GM21515 (cell line): ENCODE measurements at regions not wholly inside any gene's neighbourhood (a gene's known extent, or its start where the extent isn't known, plus 50 kb on each side); places are given as distances from the start of the nearest gene placed in this dataset.

Source experiments
- ATAC-seq: cut with Tn5 transposase; IDR thresholded peaks from one replicate; pipeline ENCODE4 v1.9.1; 2021; ENCODE audit not compliant: unreplicated experiment

DNA sequence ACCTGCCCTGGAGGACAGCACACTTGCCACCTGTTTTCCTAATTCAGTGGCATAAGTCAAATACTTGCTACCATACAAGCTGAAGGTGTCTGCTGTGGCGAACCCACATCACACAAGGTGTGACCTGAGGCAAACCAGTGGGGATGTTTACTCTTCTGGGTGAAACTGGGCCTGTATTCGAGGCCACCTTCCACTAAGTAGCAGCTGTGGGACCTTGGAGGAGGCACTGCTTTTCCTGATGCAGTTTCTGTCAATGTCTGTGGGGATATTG lies 927.4 kb downstream of the BRD1 start:
- ATAC-seq = no peak

- ATAC-seq = no peak
These were observed 927.9 kb downstream of the BRD1 start for GRCh38 chr22:48899523-48900326.

DNA sequence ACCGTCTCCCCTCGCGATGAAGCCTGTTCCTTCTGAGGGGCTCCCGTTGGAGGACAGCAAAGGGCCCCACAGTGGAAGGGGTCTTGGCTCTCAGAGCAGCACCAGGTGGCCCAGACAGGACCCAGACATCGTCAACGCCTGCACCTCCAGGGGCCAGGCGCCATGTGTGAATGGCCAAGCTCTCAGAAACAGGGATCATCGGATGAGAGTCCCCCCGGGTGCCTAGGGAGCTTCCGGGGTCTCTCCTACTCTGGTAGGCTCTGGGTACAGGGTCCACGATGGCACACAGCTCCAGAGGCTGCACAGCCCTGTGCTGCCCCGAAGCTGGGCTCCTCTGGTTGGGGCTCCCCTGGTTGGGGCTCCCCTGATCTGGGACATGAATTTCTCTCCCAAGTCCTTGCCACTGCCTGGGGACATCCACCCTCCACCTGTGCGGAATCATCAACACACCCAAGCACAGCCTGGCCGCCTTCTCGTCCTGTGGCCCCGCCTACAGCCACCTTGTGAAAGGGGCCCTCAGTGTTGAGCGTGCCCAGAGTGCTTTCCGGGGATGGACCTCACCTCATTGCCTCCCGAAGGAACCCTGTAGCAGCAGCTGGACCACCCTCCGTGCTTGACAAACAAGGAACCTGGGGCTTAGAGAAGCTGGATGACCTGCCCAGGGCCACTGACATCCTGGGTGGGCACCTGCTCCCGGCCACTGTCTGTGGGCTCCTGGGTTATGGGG lies 929.0 kb downstream of the BRD1 start:
- ATAC-seq = no peak

DNA sequence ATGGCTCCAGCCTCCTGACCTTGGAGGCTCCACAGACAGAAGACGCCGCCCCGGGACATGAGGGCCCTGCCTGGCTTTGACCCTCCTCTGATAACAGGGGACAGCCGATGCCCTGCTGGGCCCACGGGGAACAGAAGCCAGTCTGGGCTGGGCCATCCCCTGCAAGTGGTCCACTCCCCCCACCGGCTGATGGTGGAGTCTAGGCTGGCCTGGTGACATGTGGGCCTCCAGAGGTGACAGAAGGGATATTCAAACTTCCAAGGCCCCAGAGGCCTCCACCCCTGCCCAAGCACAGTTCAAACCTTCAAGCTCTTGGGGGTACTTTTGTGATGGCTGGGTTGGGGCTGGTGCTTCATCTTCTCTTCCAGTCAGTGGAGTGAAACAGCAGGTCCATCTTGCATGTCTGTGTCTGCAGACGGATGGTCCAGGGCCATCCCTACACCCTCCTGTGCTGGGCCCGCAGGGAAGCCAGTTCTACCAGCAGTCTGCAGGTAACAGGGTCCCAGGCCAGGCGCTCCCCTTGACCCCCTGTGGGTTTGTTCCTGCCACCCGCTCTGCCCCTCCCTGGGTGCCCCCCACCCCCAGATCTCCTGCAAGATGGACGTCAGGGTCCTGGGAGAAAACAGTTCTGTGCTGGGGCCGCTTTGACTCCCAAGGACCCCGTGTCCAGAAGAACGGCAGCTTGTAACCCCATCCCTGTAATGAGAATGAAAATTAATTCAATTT lies 929.9 kb downstream of the BRD1 start:
- ATAC-seq = no peak

GRCh38 chr22:48896766-48897644 lies 930.7 kb downstream of the BRD1 start:
- ATAC-seq = no peak

DNA sequence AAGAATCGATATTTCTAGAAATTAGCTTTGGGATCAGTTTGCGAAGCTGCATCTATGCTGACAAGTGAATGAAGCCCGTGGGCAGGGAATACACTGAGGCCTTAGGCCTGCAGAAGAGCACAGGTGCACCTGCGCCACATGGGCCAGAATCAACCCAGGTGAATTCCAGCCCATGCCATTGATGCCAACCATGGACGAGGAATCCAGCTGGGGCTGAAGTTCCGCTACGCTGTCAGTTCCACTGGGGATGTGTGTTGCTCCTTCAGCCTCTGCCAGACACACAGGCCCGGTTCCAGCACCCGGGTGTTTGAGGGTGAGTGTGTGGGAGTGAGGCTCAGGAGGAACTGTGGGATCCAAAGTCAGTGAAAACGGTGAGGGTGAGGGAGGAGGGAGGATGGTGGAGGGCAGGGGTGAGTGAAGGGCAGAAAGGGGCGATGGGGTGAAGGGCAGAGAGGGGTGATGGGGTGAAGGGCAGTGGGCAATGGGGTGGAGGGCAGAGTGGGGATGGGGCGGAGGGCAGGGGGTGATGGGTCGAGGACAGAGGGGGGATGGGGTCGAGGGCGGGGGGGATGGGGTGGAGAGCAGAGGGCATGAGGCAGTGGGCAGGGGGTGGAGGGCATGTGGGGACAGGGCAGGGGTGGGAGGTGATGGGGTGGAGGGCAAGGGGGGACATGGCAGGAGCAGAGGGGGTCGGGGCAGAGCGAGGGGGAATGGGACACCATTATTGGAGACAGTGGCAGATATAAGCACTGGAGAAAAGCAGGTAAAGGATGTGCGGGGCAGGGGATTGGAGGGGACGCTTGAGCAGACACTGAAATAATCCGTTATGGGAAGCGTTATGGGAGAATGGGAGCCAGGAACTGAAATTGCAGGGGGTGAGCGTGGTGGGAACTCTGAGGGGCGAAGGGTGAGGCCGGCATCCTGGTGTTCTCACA lies 931.6 kb downstream of the BRD1 start:
- ATAC-seq = no peak

GRCh38 chr22:48895336-48895735 lies 932.3 kb downstream of the BRD1 start:
- ATAC-seq = no peak

DNA sequence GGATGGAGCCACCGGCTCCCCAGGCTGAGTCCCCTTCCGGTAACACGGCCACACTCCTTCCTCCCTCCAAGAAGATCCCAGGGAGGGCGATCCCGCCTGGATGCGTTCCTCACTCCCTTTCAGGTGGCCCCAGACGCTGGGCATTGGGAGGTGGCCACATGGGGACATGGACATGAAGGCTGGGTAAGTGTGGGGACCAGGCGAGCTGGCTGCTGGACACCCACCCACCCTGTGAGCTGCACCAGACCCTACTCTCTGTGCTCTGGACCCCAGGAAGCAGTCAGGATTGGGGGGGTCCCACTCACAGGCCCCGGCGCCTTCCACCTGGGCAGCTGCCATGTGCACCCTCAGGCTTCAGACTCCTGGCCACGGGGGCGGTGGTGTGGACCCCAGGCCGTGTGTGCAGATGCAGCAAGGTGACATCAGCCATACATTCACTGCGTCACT lies 932.8 kb downstream of the BRD1 start:
- ATAC-seq = no peak

- no peak for ATAC-seq
These were observed 933.5 kb downstream of the BRD1 start for GRCh38 chr22:48894064-48894671.

- ATAC-seq = no peak
These were observed 934.2 kb downstream of the BRD1 start for GRCh38 chr22:48893288-48894063.

DNA sequence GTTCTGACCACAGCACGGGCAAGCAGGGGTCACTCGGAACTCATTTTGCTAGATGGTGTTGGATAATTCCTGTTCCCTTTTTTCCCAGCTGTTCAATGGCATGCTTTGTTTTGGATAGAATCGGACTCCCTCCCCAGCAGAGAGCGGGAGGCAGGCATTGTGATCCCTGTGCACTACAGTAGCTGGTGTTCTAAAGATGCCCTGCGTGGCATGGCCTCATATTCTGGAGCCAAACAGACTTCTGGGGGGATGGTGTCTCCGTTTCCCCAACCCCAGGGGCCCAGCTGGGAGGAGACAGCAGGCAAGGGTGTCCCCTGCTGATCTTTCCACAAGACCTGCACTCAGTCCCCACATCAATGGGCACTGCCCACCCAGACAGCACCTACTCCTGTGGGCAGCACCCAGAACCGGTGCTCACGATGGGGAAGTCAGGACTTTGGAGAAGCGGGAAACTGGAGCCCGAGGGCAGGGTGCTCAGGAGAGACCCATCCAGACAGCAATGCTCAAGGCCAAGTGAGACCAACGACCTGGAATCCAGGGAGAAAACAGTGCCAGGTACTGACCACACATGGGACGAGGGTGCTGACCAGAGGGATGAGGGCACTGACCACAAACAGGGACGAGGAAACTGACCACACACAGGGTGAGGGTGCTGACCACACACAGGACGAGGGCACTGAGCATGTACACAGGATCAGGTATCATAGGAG lies 934.9 kb downstream of the BRD1 start:
- no peak for ATAC-seq

DNA sequence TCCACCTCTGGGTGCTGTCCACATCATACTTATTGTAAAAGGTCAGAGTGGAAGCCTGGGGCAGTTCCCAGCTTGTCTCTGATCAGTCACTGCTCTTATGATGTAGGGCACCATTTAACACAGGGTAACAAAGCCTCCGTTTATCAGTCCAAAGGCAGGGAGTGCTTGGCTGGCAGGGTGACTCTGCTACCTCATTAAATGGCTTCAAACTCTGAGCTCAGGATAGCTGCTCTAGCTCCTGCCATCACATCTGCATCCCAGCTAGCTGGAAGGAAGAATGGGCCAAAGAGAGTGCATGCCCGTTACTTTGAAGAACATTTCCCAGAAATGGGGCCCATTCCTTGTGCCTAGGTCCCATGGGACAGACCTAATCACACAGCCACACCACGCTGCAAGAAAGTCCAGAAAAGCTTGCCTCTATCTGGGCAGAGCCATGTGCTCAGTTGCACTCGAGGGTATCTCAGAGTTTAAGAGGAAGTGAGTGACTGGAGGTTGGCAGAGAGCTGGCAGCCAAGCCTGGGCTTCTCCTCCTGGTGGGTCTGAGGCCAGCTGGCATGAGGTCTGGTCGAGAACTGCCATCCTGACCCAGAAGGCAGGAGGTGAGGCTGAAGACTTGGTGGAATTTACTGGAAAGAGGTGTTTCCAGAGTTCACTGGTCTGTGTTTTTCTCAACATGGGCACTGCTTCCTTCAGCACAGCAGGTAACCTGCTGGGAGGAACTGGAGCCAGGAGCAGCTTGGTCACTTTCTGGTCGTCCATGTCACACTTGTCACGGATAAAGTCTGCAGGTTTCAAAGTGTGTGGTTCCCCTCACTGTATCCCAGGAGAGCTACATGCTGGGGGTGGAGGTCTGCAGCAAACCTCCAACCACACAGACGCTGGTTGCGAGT lies 935.7 kb downstream of the BRD1 start:
- ATAC-seq = no peak

- no peak for ATAC-seq
These were observed 936.7 kb downstream of the BRD1 start for GRCh38 chr22:48890693-48891554.

DNA sequence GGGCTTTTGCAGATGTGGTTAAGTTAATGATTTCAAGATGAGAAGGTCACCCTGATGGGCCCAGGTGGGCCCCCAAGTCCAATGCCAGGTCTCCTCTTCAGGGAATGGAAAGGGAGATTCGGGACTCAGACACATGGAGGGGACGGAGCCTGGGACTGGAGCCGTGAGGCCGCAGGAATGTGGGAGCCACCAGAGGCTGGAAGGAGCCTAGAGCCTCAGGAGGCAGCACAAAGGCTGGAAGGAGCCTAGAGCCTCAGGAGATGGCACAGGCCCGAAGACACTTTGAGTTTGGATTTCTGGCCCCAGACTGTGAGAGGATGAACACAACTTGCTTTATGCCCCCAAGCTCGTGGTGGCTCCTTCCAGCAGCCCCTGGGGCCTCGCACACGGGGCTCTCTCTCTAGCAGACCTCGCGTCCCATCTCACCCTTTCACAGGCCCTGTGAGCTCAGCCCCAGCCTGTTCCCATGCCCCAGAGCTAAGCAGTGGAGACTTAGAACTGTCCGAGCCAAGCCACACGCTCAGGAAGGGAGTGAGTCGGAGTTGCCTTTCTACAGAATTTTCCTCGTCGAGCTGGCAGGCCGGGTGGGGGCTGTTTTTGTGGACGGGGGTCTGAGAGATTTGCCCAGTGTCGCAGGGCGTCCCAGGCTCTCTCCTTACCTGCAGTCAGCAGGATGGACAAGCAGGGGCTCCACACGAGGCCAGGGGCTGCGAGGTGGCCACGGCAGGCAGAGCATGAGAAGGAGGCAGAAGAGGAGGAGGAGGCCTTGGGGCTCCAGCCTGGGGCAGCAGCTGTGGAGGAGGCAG lies 937.6 kb downstream of the BRD1 start:
- no peak for ATAC-seq

DNA sequence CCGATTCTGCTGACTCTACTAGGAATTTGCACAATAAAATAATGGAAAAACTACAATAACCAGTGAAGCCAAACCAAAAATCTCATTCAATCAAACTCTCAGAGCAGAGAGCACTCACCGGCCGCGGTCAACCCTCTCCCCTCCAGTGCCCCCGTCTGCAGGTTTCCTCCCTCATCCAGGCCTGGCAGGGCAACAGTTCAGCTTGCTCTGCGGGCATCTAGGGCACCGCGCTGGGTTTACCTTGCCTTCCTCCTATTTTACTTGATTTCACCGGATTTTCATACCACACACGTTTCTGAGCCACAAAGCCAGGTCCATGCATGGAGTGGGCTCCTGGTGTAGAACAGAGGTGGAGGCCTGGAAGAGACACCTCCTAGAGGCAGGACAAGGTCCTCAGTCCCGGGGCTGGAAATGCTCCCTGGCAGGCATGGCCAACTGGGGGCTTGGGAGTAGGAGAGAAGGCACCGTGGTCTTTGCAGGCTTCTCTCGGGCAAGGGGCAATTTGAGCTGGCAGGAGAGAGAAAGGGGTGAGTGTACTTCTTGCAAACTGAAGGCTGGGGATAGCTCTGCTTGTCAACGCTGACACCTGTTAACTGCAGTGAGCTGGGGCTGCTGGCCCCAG lies 938.4 kb downstream of the BRD1 start:
- no peak for ATAC-seq
